SHP77 (cell line): ENCODE measurements at regions not wholly inside any gene's neighbourhood (a gene's known extent, or its start where the extent isn't known, plus 50 kb on each side); places are given as distances from the start of the nearest gene placed in this dataset.

Source experiments
- DNase-seq, 2 experiments: peaks; one replicate each; lab custom pipeline; 2025; lab: John Stamatoyannopoulos, UW

DNA sequence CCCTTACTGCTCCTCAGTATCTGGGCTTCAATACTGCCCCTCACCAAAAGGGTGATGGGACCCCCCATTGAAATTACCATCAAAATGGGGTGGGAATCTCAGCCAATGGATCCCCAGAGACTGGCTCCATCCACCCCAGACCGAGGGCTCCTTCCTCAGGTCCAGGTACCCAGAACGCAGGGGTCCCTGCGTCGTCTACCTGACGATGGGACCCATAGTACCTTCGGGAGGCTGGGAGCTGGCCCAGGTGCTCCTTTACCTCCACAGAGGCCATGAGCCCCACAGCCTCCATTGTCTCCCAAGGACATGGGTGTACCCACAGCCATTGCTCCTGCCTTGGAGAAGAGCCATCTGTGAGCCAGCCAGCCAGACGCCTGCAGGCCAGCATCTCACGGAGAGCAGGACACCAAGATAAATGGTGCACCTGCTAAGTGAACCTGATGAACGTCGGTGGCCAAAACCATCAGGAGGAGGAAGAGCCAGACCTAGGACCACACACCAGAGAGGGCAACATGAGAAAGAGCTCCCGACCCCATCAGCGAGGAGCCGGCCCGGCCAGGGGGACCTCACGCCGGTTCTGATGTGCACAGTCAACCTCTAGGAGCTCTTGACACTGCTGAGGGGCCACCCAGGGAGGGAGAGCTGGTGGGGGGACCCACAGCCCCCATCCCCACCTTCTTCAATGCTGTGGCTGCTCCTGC is 156.8 kb upstream of the SOX1 start:
- DNase-seq = no peak

DNA sequence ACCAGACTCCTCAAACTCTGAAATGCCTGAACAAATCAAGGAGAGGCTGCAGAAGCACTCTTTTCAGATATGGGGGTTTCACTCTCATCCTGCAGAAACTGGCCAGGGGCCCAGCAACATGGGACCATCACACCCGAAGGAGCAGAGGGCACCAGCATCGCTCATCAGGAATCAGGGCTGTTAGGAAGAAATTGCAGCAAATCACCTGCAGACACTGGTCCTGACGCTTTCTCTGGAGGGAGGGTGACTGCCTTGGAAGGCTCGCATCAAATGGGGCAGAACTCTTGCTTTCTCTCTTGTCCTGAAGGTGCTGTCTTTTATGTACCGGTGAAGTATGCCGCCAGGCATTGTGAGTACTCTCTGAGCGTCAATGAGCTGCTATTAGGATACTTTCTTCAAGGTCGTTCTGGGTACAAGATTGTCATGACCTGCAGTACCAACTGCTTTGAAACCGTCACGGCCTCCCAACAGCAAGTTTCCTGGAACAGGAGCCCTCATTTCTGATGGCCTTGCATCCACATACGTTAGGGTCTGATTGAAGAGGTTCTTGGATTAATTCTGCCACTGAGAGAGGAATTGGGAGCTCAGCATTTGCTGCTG is 155.7 kb upstream of the SOX1 start:
- DNase-seq = no peak

DNA sequence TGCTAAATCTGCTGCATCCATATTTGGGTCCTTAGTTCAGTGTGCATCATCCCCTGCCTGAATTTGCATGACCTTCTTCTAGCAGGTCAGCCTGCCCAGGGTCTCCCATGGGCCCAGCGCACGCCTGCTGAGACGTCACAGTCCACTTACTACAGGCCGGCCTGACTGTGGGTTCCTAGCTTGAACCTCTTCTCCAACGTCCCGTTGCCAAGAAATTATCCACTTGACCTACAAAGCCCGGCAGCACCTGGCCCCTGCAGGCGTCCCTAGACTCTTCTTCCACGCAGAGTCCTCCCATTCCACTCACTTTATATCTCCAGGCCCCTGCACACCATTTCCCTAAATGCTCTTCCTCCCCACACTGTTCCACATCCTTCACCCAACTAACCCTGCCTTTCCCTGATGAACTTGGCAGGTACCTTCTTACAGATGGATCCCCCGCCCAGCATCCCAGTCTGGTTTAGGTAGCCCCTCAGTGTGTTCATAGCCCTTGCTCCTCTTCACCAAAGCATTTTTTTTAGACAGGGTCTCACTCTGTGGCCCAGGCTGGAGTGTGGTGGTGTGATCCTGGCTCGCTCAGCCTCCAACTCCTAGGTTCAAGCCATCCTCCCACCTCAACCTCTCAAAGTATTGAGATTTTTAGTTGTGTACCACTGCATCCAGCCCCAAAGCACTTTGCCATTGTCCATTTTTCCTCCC is 155.0 kb upstream of the SOX1 start:
- no peak for DNase-seq

DNA sequence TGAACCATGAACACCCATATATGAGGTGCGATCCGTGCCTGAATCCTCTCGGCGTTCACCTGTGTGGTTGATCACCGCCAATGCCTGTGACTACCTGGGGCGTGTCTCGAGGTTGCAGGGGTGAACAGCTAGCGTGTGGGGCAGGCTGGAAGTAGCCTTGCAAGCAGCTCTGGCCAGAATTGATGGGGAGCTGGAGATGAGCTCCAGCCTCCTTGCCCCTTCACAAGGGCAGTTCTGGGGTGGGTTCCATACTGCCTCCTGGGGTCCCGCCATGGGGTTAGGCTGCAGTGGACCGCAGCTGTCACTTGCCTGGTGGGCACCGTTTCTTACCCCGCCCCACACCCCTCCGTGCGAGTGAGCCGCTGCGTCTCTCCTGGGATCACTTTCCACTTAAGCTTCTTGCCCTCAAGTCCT is 154.5 kb upstream of the SOX1 start:
- no peak for DNase-seq

DNA sequence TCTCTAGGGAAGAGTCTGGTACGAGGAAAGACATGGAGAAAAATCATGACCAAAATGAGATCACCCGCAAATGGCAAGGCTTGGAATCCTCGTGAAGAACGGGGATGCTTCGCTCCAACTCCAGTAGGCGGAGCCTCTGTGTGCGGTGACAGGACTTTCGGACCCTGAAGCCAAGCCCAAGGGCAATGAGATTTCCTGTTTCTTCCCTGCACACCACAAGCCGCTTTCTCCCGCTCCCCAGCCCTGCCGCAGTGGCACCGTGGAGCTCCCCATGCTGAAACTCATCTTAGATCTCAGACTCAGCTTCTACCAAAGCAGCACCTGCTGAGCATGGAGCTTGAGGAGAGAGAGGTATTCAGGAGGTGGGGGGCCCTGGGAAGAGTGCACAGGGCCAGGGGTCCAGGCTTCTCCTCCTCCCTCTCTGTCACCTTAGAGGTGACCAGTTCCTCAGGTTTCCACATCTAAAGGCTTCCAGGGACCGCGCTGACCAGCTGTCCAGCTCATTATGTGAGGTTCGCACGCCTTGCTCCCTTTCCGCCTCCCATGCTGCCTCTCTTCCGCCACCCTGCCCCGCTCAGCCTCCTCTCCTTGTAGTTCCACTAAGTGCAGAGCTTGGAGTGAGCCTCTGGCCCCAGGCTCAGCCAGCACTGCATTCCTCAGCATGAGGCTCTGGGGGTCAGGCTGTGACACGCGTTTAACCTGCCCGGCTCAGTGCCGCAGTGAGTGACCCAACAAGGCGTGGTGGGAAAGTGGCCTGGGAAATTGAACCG is 153.8 kb upstream of the SOX1 start:
- DNase-seq = no peak

DNA sequence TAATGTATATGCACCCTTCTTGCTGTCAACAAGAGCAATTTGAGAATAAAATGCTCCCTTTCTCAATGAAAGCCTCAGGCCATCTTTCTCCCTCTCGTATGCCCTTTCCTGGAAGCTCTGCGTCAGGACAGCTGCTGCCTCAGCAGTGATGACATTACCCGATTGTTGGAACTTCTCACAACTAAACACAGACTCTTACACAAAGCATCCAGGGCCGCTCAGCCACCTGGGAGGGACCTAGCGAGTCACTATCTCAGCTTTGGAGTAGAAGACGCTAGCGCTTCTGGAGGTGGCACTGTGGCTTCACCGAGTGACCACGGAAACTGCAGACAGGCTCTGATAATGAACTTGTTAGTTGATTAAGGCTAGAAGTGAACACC is 153.2 kb upstream of the SOX1 start:
- no peak for DNase-seq

DNA sequence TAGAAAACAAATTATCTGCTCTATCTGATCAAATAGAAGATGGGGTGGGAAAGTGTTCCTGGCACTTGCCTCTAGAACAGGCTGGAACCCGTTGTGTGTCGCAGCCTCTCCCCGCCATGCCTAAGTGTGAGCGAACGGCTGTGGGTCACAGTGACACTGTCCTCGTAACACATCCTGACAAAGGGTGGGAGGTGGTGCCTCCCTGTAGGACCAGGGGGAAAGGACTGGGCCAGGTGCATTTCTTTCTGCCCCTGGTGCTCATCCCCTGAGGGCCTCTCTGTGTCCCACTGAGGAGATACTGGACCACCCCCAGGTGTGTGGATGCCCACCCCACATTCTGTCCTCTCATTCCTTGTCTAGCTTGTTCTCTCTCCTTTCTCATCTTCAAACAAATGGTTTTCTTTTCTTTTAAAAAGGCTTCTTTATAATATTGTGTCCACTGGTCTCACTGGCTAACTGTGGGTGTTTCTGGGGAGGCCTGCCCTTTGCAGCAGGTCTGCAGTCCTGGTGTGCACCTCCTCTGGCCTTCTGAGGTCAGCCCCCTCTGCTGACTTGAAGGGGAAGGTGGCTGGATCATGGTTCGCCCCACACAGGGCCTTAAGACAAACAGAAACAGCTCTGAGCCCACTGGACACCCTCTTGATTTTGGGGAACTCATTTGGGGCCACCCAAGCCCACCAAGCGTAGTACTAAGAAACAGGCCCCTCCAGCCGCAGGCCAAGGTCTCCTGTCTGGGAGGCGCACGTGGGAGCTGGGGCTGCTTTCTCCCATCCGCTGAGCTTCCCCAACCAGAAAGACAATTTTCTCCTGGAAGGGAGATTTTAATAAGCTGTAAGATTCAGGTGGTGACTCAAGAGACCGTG is 152.5 kb upstream of the SOX1 start:
- no peak for DNase-seq

DNA sequence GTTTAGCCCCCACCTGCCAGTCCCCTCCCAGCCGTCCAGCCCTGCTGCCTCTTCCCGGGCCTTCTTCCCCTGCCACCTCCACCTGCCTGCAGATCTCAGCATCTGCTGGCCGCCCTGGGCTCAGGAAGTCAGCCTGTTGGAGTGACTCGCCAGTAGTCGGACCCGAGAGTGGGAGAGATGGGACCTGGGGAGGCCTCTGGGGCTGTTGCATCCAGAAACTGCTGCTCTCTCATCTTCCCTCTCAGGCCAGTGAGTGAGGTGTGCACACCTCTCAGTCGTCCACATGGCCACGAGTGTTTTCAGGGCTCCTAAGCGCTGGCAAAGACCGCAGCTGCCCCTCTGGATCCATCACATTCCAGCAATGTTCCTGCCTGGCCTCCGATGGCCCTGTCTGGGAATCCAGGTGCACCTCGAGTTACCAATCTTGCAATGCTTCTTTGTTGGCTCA is 151.8 kb upstream of the SOX1 start:
- DNase-seq = no peak

DNA sequence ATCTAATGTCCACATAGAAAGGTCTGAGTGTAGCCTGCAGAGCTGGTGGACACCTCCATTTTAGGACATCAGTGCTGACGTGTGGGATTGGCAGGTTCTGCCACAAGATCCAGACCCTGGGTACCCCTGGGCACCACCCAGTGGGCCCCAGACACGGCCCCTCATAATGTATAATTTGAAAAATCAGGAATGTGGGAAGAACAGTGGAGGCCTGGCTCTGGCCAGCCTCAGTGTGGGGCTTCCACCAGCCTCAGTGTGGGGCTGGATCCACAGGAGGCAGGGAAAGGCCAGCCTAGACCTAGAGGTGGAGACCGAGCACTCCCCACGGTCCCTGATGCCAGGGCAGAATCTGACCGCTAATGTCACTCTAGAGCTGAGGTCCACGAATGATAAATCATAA is 150.7 kb upstream of the SOX1 start:
- DNase-seq = no peak

DNA sequence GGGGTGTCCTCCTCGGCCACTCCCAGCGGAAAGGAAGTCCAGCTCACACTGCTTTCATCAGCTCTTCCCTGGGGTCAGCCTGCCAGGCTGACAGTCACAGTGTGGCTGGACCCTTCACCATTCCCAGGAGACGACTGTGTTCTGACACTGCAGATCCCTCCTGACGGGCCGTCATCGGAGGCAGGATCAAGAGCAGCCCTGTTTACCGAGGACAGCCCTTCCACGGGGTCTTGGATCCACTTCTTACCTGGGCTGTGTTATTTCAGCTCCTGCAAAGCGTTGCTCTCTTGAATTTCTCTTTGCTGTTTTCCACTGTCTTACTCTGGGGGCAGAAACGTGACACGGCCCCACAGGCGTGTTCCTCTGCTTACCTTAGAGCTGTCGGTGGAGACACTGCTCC is 149.9 kb upstream of the SOX1 start:
- no peak for DNase-seq

DNA sequence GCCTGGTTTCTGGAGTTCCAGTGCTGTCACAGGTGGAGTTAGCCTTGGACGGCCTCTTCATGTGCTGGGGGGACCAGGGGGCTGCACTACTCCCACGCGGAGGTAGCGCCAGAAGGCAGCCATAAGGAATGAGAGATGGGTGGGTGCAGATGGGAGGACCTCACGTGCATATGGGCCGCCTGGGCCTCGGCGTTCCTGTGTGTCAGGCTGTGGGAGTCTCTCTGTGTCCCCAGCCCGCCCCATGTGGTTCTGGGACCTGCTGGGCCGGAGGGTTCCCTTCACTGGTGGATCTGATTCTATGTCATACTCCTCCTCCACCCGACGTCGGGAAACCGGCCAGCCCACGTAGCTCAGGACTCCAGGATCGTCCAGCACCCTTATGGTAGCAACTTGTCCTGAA is 149.0 kb upstream of the SOX1 start:
- no peak for DNase-seq

DNA sequence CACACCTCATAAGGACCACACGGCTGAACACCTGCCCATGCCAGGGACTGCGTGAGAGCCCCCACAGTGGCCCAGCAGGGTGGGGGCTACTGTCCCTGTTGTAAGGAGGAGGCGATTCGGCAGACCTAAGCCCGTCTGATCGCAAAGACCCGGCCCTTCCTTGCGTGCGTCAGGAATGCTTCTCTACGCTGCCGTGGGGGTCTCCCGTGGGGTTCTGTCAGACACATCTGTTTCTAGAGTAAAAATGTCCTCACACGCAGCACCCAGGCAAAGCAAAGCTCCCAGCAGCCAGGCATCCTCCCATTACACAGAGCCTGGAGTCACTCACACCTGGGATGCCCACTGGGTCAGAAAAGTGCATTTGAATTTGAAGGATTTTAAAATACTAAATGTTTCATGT is 147.7 kb upstream of the SOX1 start:
- no peak for DNase-seq

DNA sequence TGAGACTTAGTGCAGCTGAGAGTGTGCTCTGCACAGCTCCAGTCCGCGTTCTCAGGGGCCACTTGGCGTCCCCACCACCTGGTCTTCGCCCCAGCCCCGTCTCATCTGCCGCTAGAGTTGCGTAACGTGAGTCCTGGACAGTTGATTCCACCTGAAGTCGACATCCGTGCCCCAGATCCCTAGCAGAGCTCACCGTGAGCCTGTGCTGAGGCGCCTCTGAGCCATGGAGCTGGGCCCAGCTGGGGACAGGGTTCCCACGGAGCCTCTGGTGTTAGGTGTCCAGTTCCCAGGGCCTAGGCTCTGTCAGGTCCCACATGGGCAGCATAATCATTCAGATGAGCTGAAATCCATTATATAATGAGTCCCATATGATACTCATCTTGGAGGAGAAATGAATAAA is 147.1 kb upstream of the SOX1 start:
- no peak for DNase-seq

DNA sequence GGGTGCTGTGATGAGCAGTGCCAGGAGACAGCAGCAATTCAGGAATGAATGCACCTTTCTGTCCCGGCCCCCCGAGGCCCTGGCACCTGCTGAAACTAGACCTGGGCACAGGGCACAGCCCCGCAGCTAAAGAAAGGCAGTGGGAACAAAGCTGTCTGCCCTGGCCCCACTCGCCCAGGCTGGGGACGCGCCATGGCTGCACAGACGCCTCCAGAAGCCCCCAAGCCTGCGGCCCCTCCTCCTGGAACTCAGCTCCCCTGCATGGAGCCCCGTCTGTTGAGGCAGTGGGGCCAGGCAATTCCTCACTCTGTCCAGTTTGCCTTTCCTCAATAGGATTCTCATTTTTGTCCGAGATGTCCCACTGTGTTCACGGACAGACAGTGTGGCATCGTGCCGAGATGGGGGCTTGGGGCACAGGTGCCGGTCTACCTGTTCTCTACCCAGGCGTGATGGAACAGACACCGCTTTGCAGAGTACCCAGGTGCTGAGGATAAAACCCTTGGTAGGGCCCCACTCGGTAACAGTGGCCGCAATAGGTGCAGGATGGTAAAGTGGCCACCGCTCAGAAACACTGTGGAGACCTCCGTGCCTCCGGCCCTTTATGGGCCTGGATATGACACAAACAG is 146.5 kb upstream of the SOX1 start:
- DNase-seq = no peak

DNA sequence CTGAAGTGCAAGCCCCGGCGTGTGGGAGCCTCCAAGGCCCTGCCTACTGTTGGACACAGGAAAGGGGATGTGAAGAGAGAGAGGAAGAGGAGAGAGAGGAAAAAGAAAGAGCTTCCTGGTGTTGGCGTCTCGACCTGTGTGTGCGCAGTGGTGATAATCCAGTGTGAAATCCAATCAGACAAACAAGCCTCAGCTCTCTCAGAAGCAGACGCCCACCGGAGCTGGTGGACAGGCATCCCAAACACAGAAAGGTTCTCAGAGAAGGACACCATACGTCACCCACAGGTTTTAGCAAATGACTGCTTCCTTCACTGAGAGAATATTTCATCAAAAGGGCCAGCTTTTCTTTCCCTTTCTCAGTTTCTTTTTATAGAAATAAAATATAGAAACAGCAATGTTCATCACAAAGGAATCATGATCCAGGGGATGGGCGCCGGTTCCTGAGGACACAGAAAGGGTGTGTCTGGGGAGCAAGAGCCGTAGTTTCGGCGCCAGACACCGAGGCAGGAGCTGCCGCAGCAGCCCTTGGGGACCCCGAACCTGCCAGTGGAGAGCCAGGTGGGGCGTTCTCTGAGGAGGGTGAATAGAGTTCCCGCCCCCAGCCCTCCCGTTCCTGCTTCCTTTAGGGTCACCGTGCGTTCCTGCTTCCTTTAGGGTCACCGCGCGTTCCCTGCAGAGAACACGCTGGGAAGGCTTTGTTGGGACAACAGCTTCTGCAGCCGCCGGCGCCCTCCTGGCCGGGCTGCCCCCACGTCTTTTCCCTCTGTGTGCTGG is 145.8 kb upstream of the SOX1 start:
- no peak for DNase-seq

DNA sequence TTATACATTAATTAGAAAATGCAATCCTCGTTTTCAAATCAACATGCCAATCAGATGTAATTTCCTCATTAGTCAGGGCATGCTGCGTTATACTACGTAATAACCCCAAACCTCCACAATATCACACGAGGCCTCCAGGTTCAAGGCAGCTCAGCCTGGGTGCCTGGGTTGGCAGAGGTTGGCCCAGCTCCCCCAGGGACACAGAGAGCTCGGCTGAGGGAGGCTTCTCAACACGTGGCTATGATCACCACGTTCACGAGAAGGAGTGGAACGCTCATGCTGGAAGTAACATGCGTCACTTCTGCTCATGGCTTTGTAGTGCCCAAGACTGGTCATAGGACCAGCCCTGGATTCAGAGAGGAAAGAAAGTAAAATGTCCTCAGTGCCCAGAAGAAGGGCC is 144.9 kb upstream of the SOX1 start:
- no peak for DNase-seq

DNA sequence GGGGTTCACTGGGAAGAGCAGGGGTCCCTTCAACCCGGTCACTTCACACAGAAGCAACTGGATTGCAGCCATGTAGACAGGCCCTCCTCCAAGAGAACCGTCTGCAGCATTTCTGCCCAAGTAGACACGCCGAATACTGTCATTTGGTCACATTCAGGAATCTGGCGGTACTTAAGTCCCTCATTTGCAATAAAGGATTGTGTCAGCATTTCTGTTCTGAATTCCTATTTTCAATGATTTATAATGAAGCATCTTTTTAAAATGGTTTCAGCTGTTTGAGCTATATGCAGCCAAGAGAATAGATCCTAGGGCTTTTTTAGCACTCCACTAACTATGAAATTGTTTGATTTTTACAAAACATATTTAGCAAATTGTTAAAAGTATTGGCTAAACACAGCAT is 143.5 kb upstream of the SOX1 start:
- DNase-seq = no peak

DNA sequence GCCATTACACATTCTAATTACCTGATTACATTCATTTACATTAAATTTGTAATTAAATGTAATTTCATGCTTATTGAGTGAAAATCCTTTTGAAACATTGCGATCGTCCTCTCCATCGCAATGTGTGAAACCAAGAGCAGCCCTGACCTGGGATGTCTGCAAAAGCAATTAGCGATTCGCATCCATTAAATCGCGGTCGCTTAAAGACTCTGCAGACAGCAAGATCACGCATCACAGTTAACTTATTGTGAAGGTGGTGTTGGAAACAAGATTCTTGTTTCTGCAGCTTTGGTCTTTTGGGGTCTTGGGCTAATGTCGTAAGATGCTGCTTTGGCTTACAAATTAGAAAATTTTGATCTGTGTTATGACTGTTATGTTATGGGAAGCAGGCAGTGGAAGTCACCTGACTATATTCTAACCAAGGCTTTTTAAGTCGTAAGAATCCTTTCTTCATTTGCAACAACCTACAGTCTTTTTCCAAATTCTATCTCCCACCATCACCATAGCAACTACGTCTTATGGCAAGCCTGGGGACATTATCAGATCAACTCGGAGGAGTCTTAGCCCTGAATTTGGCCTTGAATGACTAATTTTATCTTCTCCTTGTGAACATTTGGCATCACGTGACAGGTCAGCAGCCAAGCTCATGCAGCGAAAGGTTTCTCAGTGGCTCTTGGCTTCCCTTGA is 142.8 kb upstream of the SOX1 start:
- DNase-seq = no peak

DNA sequence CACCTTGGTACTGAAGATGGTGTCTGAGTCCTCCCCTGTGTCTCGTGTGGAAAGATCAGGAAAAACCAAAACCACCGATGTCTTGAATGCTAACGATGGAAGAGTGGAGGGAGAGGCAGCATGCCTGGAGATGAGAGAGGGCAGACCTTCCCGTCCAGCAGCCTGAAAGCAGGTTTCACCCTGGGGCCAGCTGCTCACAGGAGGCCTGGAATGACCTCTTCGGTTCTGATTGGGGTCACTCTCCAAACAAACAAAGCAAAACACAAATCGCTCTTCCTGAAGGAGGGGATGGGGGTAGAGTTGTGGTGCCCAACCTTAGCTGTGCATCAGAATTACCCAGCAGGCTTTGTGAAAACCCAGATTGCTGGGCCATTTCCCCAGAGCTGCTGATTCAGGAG is 142.3 kb upstream of the SOX1 start:
- DNase-seq = no peak
